GM19324 (cell line): ENCODE measurements at regions not wholly inside any gene's neighbourhood (a gene's known extent, or its start where the extent isn't known, plus 50 kb on each side); places are given as distances from the start of the nearest gene placed in this dataset.

Source experiments
- ATAC-seq: cut with Tn5 transposase; IDR thresholded peaks from one replicate; pipeline ENCODE4 v1.9.1; 2021; ENCODE audit warnings: mild to moderate bottlenecking, moderate library complexity; ENCODE audit not compliant: unreplicated experiment, low FRiP score

DNA sequence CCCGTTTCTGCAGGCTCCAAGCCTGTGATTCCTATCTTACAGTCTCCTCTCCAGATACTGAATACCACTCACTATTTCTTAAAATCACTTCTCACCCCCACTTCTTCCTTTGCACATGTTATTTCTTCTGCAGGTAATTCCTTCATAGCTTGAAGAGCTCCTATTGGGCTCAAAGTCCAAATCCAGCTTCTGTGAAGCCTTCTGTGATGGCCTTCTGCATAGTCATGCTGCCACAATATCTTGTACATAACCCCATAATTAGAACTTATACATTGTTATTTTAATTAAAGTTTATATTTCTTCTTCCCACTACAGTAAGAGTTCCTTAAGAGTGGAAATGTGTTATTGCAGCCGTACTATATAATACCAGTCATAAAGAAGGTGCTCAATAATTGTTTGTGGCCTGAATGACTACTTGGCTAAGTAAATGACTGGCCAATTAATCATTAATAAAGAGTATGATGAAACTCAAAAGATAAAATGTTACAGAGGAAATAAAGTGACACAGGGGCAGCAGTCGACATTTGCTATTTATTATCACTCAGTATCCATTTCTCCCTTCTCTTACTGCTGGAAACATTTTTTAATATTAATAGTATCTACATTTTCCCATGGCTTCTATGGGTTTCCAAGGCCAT is 886.6 kb downstream of the TTLL7 start:
- ATAC-seq, result no peak

DNA sequence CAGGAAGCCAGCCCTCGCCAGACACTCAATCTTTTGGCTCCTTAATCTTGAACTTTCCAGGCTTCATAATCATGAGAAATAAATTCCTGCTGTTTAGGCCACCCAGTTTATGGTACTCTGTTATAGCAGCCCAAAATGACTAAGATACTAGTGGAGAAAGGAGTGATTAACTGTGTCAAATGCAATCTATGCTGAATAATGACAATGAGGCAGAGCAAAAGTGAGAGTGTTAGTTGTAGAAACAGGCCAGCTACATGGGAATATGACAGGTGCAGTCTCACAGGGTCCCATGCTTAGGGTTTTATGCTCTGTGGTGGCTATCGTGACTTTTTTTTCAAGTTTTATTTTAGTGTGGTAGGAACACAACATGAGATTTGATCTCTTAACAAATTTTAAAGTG is 888.8 kb downstream of the TTLL7 start:
- ATAC-seq, result no peak

DNA sequence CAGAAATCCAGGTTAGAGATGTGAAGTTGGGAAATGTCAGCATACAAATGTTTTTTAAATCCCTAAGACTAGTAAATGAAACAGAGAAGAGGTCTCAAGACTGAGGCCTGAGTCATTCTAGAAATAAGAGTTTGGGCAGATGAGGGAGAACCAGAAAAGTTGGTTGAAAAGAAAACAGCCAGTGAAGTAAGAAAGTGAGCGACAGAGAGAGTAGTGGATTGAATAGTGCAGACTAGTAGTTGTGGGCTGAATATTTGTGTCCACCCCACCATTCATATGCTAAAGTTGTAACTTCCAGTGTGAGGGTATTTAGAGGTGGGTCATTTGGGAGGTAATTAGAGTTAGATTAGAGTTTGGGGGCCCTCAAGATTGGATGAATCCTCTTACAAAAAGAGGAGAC is 889.2 kb downstream of the TTLL7 start:
- ATAC-seq, result no peak

DNA sequence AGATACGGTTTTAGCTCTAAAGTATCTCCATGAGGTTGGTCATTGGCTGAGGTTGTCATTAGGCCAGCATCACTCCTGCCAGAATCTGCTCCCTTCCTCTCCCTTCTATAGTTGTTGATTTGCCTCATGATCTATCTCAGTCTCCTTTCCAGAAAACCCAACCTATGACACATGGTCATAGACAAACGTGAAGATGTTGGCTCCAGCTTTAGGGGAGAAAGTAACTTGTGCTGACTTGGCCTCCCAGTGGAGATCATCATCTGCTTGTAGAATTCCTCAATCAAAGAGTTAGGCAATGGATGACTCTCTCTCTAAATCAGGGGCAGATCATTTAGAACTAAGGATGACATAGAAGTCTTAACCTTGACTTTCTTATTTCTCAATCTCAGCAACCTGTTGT is 894.4 kb downstream of the TTLL7 start:
- no peak for ATAC-seq

DNA sequence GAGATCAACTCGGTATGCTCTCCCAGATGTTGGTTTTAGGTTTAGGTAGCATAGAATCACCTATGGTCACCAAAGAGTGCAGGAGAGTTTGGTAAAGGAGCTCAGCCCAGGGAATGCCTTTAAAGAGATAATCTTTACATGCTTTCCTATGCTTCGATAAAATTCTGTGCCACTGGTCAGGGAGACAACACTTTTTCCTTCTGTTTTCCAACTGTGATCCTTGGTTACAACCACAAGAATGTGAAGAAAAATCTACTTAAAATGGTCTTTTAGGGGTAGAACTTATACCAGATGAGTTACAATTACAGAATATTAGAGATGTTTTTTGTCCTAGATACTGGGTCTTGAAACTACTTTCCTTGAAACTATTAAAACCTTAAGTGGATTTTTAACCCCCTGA is 895.6 kb downstream of the TTLL7 start:
- no peak for ATAC-seq

DNA sequence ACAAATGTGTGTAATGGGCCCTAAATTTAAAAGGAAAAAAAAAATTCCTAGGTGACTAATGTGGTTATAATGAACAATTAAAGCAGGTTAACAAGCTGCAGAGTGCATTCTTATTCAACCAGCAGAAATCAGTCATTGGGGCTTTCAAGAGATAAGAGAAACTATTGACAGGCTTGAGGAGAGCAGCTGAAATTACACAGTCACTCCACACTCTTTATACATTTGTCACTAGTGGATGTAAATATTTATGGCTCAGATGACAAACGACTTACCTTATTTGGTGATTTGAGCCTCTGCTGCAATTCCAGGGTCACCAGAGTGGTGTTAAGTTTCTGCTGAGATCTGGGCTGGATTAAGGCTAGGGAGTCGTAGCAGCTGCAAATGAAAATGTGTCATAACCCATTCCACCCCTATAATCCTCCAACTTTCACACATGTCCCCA is 896.3 kb downstream of the TTLL7 start:
- no peak for ATAC-seq

DNA sequence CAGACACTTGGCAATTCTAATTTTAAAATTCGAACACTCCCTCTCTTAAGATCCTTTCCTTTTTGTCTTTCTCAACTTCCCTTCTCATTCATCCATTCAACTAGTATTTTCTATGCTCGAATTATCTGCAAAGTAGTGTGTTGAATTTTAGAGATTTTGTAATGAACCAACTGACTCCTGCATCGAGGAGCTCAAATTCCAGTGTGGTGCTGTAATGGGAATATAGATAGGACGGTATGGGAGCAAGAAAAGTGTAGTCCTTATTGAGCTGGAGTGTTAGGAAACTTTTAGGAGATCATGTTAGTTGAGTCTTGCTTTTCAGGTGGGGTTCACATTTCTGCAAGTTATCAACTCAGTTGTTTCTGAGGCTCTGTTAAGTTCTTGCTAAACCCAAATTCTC is 897.5 kb downstream of the TTLL7 start:
- no peak for ATAC-seq

DNA sequence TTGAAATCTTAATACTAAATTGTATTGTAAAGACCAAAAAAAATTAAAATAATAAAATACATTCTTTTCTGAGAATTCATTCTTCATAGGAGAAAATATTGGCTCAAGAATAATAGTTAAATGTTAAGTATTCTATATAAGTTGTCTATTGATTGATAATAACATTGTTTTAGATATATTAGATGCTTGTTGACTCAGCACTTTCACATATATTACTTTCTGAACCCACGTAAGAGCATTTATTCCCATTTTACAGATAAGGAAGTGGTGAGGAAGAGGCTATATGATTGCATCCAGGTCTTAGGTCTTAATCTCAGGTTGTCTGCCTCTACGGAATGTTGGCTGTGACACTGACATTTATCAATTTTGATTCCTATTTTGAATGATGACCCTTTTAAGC is 898.8 kb downstream of the TTLL7 start:
- no peak for ATAC-seq

DNA sequence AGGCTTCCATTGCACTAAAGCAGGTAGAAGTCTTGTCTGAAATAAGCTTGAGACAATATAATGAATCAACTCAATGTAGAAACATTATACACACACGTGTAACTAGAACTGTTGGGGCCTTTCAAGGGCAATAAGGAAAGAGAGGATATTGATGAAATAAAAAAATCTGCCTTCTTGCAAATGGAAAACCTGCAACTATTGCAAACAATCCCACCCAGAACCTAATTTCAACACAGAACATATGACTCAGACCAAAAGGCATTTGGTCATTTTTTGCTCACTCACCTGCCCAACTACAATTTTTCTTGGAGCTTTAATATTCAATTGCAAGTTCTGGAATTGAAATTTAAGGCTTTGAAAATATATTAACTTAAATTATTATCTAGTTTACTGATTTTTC is 900.1 kb downstream of the TTLL7 start:
- ATAC-seq, result no peak

DNA sequence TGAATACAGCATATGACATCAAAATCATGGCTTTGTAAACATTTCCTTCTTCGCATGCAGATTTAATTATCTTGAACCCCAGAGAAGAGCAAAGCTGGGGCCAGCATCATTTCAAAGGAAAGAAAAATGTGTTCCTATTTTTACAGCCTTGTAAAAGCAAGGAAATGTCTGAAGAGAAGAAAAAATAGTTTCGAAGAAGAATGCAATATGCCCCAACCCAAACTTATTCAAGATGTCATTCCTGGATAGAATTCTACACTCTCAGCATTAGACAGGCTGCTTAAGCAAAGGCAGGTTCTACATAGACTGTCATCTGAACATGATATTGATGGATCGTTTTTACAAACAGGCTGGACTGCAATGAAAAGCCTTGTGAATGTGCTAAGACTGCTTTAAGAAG is 900.8 kb downstream of the TTLL7 start:
- ATAC-seq, result no peak

DNA sequence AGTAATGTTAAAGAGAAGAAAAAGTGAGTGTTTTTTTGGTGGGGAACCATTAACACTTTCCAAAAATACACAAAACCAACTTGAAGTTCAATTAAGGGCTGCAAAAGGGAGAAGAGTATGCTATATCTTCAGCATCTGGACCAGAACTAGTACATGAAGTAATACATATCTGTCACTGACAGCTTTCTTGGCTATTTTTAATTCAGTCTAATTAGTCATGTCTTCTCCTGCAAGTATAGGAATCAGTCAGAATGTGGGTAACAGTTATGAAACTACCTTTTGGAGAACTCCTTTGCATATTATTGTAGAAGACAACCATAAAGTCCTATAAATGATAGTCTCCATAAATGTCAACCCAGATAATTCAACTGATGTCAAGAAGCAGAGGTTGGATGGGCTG is 901.2 kb downstream of the TTLL7 start:
- ATAC-seq, result no peak

DNA sequence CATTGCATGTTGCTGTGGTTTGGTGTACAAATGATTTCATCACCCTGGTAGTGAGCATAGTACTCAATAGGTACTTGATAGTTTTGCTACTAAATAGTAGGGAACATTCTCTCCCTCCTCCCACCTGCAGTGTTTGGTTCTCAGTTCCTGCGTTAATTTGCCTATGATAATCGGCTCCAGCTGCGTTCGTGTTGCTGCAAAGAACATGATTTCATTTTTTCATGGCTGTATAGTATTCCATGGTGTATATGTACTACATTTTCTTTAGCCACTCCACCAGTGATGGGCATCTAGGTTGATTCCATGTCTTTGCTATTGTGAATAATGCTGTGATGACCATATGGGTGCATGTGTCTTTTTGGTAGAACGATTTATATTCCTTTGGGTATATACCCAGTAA is 903.4 kb downstream of the TTLL7 start:
- no peak for ATAC-seq

DNA sequence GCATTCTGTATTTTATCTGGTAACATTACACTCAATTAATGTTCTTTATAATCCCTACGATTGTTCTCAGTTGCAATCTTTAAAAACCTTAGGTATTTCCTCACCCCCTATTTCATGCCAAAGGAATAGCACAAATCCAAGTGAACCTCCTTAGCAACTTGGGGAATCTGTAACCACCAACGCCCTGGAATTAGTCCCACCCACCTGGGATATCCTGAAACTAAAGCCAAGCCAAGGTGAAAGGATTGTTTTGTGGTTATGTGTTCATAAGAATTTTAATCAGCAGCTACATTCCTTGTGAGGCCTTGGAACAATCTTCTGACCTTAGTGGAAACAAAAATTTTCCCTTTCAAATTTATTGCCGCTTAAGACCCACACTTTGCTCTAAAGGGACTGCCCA is 908.7 kb downstream of the TTLL7 start:
- no peak for ATAC-seq

DNA sequence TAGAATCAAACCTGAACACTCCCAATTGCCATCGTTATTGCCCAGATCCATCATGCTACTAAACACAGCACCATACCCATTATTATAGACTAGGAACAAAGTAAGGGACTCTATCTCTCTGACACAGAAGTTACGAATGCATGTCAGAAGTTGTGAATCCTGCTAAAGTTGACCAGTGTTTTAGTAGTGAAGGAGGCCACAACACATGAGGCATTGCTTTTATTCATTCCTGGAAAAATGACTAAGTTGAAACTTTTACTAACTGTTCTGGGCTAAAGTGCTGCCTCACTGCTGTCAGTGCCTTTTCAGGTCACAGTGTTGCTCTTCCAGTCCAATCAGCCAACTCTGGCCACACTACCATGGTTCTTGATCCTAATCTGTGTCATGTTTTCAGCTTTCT is 911.1 kb downstream of the TTLL7 start:
- no peak for ATAC-seq

DNA sequence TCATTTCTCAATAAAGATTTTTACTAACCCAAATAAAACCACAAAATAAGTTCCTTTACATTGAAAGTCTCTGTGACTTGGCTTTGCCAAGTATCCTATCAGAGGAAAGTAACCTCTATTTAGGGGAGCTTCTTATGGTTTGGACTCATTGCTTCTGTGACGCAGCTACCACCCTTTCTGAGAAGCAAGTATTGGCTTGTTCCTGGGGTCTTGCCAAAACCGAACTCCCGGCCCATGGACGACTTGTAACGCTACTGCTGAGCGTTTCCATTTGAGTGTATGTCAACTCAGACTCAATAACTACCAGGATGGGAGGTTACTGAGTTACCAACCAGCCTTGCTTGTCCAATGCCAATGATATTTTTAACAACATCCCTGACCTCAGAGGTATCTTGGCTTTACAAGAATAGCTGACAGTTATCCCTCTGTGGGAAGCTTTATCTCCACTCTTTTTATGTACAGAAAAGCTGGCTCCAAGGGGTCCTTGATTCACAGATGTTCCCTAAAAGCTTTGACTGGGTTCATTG is 911.9 kb downstream of the TTLL7 start:
- no peak for ATAC-seq

DNA sequence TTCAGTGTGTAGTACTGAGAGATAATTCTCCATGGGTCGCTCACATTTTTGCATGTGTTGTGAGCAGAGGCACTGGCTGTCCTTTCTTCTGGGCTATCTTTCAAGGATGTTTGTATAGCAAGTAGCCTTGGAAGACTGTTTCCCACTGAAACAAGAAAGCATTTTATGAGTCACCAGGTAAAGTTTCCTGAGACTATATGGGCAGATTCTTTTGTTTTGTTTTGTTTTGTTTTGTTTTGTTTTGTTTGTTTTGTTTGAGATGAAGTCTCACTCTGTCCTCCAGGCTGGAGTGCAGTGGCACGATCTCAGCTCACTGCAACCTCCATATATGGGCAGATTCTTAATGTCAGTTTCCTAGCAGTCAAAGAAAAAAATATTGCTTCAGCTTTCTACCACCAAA is 912.6 kb downstream of the TTLL7 start:
- ATAC-seq, result no peak

DNA sequence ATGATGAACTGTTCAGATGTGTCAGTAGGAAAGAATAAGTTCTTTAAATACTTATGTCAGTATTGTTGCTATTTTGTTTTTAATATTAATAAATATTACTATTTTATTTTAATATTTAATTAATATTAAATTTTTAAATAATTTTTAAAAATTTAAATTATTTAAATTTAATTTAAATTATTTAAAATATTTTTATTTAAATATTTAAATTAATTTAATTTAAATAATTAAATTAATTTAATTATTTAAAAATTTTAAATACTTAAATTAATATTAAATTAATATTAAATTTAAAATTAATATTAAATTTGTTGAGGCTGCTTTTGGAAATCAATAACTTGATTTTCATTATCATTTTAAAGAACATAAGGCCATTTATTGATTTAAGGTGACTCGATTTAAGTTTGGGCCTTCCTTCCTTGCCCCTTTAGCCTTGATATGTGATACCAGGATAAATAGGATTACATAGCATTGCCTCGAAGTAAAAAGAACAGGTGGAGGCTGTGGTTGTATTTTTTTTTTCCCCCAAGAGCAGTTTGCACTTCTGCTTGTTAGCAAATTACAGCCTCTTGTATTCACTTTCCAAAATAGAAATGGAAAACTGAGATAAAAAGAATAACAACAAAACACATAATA is 915.2 kb downstream of the TTLL7 start:
- no peak for ATAC-seq

DNA sequence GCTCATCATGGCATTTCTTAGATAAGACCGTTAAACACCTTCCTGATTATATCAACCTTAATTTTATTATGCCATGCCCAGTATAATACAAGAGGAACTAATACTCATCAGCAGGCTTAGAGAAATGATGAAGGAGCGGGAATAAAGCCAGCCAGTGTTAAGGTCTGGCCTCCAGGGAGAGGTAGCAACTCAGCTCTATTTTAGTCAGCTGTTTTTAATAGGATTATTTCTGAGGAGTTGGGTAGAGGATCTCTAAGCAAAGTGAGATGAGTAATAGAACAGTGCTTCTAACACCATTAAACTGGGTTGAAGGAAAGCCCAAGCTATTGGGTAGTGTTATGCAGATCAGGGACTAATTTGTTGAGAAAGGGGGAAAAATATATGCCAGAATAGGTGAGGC is 921.5 kb downstream of the TTLL7 start:
- no peak for ATAC-seq

DNA sequence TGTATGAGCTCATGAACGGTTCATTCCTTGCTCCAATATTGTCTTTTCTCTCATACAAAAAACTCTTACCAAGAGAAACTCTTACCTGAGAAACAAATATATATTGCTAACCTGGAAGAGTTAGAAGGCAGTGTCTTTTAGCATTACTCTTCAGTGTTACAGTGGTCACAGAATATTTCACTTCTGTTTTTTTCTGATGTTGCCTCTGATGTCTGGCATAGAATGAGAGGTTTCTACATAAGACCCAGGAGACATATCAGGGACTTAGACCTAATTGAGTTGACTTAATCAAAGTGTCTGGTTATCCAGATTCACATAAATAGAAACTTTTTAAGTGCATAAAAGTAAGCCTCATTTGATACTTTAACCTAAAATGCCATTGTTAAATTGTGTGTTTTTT is 923.8 kb downstream of the TTLL7 start:
- no peak for ATAC-seq

DNA sequence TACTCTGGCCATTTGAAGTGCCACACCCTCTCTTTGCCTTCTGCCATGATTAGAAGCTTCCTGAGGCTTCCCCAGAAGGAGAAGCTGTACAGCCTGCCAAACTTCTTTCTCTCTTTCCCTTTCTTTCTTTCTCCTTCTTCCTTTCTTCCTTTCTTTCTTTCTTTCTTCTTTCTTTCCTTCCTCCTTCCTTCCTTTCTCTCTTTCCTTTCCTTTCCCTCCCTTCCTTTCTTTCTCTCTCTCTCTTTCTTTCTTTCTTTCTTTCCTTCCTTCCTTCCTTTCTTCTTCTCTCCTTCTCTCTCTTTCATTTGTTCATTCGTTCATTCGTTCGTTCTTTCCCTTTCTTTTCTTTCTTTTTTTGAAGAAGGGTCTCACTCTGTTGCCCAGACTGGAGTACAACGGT is 931.0 kb downstream of the TTLL7 start:
- ATAC-seq, result no peak

DNA sequence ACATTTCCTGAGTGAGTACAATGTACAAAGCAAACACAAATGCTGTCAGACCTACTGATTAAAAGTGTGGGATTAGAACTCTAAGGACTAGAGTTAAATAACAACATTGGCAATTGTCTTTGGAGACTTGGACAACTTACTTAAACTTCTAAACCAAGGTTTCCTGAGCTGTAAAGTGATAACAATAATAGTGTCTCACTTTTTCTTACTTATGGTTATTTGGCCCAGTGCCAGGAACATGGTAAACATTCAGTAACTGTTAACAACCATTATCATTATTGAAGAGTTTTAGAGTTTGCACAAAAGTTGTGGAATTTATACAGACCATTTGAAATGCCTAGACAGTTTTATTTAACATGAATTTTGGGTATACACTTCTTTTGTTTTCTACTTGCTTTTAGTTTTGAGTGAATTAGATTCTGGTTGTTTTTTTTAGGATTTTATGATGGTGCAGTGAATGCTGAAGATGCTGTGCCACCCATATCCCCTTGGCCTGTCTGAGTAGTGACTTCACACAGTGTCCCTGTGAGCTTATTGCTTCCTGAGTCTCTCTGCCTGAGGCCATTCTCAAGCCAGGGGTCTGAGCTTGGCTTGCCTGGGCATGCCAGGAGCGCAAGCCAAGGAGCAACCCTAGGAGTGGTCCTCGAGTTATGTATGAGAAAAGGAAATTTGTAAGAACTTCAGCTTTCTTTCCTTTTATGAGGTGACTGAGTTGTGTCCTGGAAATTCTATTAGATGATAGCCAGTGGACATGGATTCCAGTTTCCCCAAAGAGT is 932.8 kb downstream of the TTLL7 start:
- ATAC-seq, result no peak
